GM12872 (cell line): ENCODE measurements at regions not wholly inside any gene's neighbourhood (a gene's known extent, or its start where the extent isn't known, plus 50 kb on each side); places are given as distances from the start of the nearest gene placed in this dataset.

Experiments used
- CTCF ChIP-seq: IDR thresholded peaks from 3 replicates; pipeline ENCODE4 v1.5.1; 2011; ENCODE audit warnings: low read depth, mild to moderate bottlenecking, low read length, moderate library complexity; ENCODE audit not compliant: insufficient read depth

- TF ChIP-seq CTCF = no peak
Observed at GRCh38 chr9:3608011-3608410, 82.2 kb upstream of the RFX3 start.

GRCh38 chr9:3600672-3601071 lies 74.9 kb upstream of the RFX3 start:
- no peak for TF ChIP-seq CTCF

- no peak for TF ChIP-seq CTCF
Observed at GRCh38 chr9:3597792-3598191, 72.0 kb upstream of the RFX3 start.

- TF ChIP-seq CTCF = no peak
Observed at GRCh38 chr9:3586066-3586465, 60.3 kb upstream of the RFX3 start.

- no peak for TF ChIP-seq CTCF
Observed at GRCh38 chr9:3585606-3586005, 59.8 kb upstream of the RFX3 start.

GRCh38 chr9:3578786-3579185 lies 53.0 kb upstream of the RFX3 start:
- no peak for TF ChIP-seq CTCF

- no peak for TF ChIP-seq CTCF
Observed at GRCh38 chr9:3576328-3576727, 50.5 kb upstream of the RFX3 start.

- TF ChIP-seq CTCF = no peak
Observed at GRCh38 chr9:3575821-3576220, 50.0 kb upstream of the RFX3 start.
